H1 (cell line): ENCODE measurements at regions not wholly inside any gene's neighbourhood (a gene's known extent, or its start where the extent isn't known, plus 50 kb on each side); places are given as distances from the start of the nearest gene placed in this dataset.
A peak's percentile ranks its signal among the peaks of the same experiment; 100 is the strongest.

Experiments used
- CBX5 ChIP-seq: fragments of 300-800, 300-1000 bp; sonication (generic); IDR thresholded peaks from 2 replicates; pipeline ENCODE4 v1.7.1; 2016; ENCODE audit warnings: antibody characterized with exemption, low read length, low read depth
- CBX8 ChIP-seq: fragments of 300-800, 300-1000 bp; sonication (generic); IDR thresholded peaks from 2 replicates; pipeline ENCODE4 v1.7.1; 2016; ENCODE audit warnings: low read depth, low read length, borderline replicate concordance
- TF ChIP-seq, protein P1 (sequence below), 3 experiments: IDR thresholded peaks; 1 replicate in 2 of 3; 2 replicates in 1 of 3; pipeline versions ENCODE4 v1.5.1 to v1.6.1; 2011; ENCODE audit warnings: low read length in 3 of 3, mild to moderate bottlenecking in 3 of 3, inconsistent platforms in 2 of 3, low read depth in 1 of 3, moderate library complexity in 1 of 3; ENCODE audit not compliant: insufficient read depth in 1 of 3; ENCODE audit errors: control extremely low read depth in 1 of 3

DNA sequence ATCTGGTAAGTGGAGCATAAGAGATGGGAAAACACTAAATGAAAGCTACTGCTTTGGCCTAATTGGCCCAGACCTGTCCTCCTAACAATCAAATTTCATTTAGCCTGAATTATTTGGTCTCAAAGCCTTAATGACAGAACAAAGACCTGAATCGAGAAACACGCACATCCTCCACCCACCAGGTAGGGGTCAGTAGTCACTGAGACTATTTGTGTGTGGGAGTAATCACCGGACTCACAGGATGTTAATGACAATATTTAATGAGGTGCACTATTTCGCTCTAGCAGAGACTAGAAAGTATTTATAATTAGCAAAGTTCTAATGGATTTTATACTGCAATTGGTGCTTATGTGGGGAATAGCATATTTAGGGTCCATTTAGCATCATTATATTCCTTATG is 68.1 kb downstream of the RBM43 start:
- TF ChIP-seq, protein P1, sequence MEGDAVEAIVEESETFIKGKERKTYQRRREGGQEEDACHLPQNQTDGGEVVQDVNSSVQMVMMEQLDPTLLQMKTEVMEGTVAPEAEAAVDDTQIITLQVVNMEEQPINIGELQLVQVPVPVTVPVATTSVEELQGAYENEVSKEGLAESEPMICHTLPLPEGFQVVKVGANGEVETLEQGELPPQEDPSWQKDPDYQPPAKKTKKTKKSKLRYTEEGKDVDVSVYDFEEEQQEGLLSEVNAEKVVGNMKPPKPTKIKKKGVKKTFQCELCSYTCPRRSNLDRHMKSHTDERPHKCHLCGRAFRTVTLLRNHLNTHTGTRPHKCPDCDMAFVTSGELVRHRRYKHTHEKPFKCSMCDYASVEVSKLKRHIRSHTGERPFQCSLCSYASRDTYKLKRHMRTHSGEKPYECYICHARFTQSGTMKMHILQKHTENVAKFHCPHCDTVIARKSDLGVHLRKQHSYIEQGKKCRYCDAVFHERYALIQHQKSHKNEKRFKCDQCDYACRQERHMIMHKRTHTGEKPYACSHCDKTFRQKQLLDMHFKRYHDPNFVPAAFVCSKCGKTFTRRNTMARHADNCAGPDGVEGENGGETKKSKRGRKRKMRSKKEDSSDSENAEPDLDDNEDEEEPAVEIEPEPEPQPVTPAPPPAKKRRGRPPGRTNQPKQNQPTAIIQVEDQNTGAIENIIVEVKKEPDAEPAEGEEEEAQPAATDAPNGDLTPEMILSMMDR (IDR thresholded peaks at IDR 0.05; ENCODE audit: control extremely low read depth in 1 of 3, insufficient read depth in 1 of 3, low read depth in 1 of 3, low read length in 3 of 3), result peak in 1 of 3 experiments; percentile 36; a peak in 1 of 4 replicates
- TF ChIP-seq CBX8, result no peak
- TF ChIP-seq CBX5, result no peak
